Fibroblast of skin of scalp (primary cell): ENCODE measurements at regions not wholly inside any gene's neighbourhood (a gene's known extent, or its start where the extent isn't known, plus 50 kb on each side); places are given as distances from the start of the nearest gene placed in this dataset.
"Not testable (repeated sequence)": the region's sequence is repeated elsewhere in the genome, so short reads cannot be mapped to it uniquely, and the experiment has no call there.

Experiments used
- DNase-seq: peaks from one replicate; pipeline ENCODE4 v3.0.0-alpha.2; 2013

DNA sequence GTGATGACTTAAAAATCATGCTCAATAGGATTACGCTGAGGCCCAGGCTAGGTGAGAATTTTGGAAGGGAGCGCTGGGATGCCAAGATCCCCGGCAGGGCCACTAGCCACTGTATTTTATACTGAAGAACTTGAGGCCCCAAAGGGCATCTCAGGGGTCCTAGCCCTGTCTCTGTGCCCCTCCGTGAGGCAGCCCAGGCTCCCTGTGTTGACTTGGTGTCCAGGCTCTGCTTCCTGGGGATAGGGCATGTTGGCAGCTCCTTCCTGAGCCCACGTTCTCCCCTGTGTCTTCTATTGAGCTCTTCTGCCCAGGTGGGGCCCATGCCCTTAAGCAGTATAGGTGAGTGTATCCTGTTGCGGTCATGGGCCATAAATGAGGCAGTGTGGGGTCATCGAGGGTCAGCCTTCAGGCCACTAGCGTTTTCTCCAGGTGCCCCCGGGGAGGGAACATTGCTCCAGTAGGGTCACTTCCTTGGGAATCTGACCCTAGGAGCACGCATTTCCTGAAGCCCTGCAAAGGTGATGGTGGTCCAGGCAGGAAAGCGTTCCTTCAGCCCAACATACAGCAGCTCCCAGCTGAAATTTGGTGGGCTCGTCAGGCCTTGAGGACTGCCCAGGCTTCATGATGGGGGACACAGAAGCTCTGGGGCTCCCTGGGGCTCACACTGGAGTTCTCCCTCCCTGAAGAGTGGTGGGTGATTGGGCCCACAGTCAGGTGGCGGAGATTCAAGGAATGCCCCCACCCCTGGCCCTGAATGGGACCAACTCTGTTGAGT, 189.4 kb downstream of the UBE3A start:
- no peak for DNase-seq

DNA sequence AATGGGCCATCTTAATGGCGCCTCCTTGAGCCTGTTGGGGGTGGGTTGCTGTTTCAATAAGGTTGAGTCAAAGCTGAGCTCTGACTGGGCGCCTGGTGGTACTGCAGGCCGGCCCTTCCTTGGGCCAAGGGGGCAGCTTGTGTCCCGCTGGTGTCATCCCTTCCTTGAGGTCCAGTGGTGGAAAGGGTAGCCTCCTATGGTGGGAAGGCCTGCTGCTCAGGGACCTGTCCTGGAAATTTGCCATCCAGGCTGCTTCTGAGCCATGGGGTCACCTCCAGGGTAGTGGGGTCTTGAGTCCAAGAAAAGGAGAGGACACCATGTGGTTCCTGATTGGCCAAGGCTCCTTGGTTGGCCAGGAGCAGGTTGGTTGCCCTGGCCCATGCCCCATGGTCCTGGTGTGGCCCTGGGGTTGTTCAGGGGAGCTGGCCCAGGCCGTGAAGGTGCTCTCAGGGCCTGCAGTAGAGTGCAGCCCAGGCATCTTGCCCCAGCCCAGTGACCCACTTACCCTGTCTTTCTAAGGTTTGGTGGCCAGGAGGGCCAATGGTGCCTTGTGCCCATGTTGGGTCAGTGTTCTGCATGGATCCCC, 188.7 kb downstream of the UBE3A start:
- DNase-seq: no peak

DNA sequence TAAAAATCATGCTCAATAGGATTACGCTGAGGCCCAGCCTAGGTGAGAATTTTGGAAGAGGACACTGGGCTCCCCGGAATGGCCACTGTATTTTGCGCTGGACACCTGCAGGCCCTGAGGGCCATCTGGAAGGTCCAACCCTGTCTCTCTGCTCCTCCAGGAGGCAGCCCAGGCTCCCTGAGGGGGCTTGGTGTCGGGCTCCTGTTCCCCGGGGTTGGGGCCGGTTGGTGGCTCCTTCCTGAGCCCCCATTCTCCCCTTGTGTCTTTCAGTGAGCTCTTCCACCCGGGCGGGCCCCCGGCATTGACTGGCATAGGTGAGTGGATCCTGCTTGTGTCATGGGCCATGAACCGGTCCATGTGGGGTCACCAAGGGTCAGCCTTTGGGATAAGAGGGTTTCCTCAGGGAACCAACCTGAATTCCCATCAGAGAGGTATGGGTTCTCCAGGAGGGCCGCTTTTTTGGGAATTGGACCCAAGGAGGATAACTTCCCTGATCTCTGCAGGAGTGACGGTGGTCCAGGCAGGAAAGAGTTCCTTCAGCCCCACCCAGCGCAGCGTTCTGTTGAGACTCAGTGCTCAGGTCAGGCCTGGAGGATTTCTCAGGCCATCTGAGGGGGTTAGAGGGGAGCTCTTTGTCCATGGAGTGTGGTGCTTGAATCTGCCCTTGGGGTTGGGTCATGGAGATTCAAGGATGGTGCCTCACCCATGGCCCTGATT, 187.8 kb downstream of the UBE3A start:
- no peak for DNase-seq

DNA sequence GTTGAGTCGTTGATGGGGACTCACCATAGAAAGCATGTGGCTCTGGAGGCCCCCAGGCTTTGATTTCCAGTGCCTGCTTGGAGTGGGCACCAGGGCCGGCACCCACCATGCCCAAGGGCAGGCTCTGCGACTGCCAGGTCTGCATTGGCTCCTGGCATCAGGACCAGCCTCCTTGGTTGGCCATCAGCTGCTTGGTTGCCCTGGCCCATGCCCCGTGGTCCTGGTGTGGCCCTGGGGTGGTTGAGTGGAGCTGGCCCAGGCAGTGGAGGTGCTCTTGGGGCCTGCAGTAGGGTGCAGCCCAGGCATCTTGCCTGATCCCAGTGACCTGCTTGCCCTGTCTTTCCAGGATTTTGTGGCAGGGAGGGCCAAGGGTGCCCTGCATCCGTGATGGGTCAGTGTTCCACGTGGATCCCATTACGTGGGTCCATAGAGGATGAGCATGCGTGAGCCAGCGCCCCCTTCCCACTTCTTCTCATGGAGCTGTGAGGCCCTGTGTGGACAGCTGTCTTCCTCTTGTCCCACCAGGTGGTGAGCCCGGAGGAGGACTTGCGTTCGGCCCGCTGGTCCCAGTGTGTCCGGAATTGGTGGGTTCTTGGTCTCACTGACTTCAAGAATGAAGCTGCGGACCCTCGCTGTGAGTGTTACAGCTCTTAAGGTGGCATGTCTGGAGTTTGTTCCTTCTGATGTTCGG, 187.0 kb downstream of the UBE3A start:
- no peak for DNase-seq

DNA sequence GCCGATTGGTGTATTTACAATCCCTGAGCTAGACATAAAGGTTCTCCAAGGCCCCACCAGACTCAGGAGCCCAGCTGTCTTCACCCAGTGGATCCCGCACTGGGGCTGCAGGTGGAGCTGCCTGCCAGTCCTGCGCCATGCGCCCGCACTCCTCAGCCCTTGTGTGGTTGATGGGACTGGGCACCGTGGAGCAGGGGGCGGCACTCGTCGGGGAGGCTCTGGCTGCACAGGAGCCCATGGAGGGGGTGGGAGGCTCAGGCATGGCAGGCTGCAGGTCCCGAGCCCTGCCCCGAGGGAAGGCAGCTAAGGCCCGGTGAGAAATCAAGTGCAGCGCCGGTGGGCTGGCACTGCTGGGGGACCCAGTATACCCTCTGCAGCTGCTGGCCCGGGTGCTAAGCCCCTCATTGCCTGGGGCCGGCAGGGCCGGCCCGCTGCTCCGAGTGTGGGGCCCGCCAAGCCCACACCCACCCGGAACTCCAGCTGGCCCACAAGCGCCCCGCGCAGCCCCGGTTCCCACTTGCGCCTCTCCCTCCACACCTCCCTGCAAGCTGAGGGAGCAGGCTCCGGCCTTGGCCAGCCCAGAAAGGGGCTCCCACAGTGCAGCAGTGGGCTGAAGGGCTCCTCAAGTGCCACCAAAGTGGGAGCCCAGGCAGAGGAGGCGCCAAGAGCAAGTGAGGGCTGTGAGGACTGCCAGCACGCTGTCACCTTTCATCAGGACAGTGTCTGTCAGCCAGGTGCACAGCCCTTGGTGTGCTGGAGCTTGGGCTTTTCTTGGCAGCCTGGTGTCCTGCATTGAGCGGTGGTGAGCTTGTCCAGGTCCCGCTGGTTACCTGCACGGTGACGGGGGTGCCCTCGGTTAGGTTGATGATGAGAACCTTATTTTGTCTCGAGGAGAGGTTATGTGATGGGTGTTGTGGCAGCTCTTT, 185.5 kb downstream of the UBE3A start:
- not testable (repeated sequence) for DNase-seq

DNA sequence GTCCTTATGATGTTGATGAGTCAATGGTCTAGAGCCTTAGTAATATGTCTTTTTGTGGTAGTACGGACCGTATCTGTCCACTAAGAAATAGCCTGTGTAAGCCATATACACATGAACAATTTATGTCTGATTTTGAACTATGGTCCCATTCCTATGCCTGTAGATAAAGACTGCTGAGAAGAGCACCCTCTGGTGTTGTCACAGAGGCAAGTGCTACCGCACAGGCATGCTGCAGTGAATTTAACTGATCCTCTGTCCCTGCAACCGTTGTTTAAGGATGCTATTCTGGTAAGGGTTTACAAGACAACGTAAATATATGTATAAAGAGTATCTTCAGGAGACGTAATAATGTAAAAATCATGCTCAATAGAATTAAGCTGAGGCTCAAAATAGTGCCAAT, 170.7 kb downstream of the UBE3A start:
- DNase-seq: no peak
